ENCODE measurements at regions not wholly inside any gene's neighbourhood (a gene's known extent, or its start where the extent isn't known, plus 50 kb on each side); places are given as distances from the start of the nearest gene placed in this dataset.

DNA sequence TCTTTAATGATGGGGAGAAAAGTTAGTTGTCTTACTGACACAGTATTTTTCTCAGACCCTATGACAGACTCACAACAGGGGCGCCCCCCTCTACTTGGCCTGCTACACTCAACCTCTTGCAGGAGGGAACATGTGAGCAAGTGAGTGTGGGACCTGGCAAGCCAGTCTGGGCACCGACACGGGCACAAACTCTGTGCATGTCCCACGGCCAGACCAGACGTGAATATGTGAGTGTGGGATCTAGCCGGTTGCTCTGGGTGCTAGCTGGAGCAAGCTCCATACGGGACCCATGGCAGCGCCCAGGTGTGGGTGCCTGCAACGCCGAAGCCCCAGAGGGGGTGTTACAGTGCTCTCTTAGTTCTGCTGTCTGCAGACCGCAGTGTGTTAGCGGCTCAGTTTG is 1437.3 kb upstream of the MIR17HG start:
- no peak for TF ChIP-seq TCF7 (CRISPR knock-in tag; IDR thresholded peaks at IDR 0.05; ENCODE audit: low read depth)
- TF ChIP-seq, protein P1, sequence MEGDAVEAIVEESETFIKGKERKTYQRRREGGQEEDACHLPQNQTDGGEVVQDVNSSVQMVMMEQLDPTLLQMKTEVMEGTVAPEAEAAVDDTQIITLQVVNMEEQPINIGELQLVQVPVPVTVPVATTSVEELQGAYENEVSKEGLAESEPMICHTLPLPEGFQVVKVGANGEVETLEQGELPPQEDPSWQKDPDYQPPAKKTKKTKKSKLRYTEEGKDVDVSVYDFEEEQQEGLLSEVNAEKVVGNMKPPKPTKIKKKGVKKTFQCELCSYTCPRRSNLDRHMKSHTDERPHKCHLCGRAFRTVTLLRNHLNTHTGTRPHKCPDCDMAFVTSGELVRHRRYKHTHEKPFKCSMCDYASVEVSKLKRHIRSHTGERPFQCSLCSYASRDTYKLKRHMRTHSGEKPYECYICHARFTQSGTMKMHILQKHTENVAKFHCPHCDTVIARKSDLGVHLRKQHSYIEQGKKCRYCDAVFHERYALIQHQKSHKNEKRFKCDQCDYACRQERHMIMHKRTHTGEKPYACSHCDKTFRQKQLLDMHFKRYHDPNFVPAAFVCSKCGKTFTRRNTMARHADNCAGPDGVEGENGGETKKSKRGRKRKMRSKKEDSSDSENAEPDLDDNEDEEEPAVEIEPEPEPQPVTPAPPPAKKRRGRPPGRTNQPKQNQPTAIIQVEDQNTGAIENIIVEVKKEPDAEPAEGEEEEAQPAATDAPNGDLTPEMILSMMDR (IDR thresholded peaks at IDR 0.05), result no peak
- no peak for TF ChIP-seq NR3C1 (CRISPR knock-in tag; conservative IDR thresholded peaks at IDR 0.05; ENCODE audit: low read depth)
- TF ChIP-seq, protein P2, sequence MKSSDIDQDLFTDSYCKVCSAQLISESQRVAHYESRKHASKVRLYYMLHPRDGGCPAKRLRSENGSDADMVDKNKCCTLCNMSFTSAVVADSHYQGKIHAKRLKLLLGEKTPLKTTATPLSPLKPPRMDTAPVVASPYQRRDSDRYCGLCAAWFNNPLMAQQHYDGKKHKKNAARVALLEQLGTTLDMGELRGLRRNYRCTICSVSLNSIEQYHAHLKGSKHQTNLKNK (CRISPR knock-in tag; IDR thresholded peaks at IDR 0.05), result no peak
- TF ChIP-seq JUN (CRISPR knock-in tag; IDR thresholded peaks at IDR 0.05), result no peak
- no peak for TF ChIP-seq NFYB (CRISPR knock-in tag; conservative IDR thresholded peaks at IDR 0.05; ENCODE audit: low read depth)
- TF ChIP-seq, protein P3, sequence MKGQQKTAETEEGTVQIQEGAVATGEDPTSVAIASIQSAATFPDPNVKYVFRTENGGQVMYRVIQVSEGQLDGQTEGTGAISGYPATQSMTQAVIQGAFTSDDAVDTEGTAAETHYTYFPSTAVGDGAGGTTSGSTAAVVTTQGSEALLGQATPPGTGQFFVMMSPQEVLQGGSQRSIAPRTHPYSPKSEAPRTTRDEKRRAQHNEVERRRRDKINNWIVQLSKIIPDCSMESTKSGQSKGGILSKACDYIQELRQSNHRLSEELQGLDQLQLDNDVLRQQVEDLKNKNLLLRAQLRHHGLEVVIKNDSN (CRISPR knock-in tag; IDR thresholded peaks at IDR 0.05), result no peak
- TF ChIP-seq ZNF121 (CRISPR knock-in tag; IDR thresholded peaks at IDR 0.05), result no peak
- TF ChIP-seq TEAD4 (CRISPR knock-in tag; IDR thresholded peaks at IDR 0.05), result no peak
